Mucosa of rectum (tissue), 2 donors: ENCODE measurements at regions not wholly inside any gene's neighbourhood (a gene's known extent, or its start where the extent isn't known, plus 50 kb on each side); places are given as distances from the start of the nearest gene placed in this dataset.
"Not testable (repeated sequence)": the region's sequence is repeated elsewhere in the genome, so short reads cannot be mapped to it uniquely, and the experiment has no call there.

Experiments used
- H3K27ac ChIP-seq, 2 donors: one replicate each; pipeline ENCODE4 v1.7.0; 2013; ENCODE audit warnings: inconsistent platforms in 2 of 2, low read depth in 2 of 2, low read length in 2 of 2
- H3K27me3 ChIP-seq, 2 donors: one replicate each; pipeline ENCODE4 v1.7.0; 2013; ENCODE audit warnings: low read length in 2 of 2; ENCODE audit not compliant: control insufficient read depth in 2 of 2, insufficient read depth in 2 of 2
- H3K36me3 ChIP-seq, 2 donors: one replicate each; pipeline ENCODE4 v1.7.0; 2013; ENCODE audit warnings: low read length in 2 of 2; ENCODE audit not compliant: control insufficient read depth in 2 of 2, insufficient read depth in 2 of 2
- H3K4me1 ChIP-seq, 2 donors: one replicate each; pipeline ENCODE4 v1.7.0; 2013; ENCODE audit warnings: low read length in 2 of 2, mild to moderate bottlenecking in 1 of 2; ENCODE audit not compliant: control insufficient read depth in 2 of 2, insufficient read depth in 2 of 2
- H3K4me3 ChIP-seq, 2 donors: one replicate each; pipeline ENCODE4 v1.7.0; 2013; ENCODE audit warnings: low read length in 2 of 2
- H3K9ac ChIP-seq, 2 donors: one replicate each; pipeline ENCODE4 v1.7.0; 2013; ENCODE audit warnings: low read length in 2 of 2, low read depth in 1 of 2, mild to moderate bottlenecking in 1 of 2
- H3K9me3 ChIP-seq, 2 donors: one replicate each; pipeline ENCODE4 v1.7.0; 2013; ENCODE audit warnings: low read length in 2 of 2; ENCODE audit not compliant: control insufficient read depth in 2 of 2
- donor health status: healthy.
- donor health status: Normal muscosa, but diverticular disease.

DNA sequence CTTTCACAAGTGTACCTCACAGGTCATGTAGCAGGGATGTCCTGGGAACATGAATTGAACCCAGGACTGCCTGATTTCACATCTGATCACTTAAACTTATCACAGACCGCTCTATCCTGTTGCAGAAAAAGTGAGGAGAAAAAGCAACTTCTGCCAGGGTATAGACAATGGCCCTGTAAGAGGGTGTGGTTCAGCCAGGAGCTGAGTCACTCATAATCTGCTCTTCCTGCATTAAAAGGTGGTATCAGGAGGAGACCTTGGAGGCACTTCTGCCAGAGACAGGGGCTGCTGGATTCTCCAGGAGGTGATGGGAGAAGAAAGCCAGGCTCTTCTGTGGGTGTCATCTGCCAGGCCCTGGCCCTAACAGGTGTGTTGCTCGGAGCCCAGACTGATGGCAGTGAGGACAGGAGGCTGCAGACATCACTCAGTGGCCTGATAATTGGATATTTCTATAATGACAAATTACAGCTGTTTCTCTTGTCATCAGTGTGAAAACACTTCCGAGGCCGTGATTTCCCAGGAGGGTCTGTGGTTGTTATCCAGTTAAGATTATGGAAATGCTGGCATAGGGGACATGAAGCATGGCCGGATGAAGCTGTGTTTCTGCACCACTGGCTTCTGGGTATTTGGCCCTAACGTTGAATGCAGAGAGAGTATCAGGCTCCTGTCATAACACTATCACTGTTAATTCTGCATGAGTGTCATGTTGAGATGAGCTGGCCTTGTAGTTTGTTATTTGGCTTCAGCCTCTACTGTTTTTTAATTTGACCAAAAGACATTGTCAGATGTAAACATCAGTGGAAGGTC, 125.1 kb upstream of the ZBED5 start:
- Histone ChIP-seq H3K27ac (no peak overlapping the region), H3K4me3 (no peak overlapping the region), H3K4me1 (peaks cover 0 to 3% of the 10 kb centered on the region in 2 donors), H3K27me3 (no peaks in the 10 kb centered on the region), H3K36me3 (no peaks in the 10 kb centered on the region), H3K9me3 (no peaks in the 10 kb centered on the region), H3K9ac (no peak overlapping the region)

GRCh38 chr11:10979529-10979928, 121.7 kb upstream of the ZBED5 start:
- no peaks in the 10 kb centered on the region for H3K36me3 ChIP-seq
- H3K9me3 ChIP-seq, result no peaks in the 10 kb centered on the region
- no peaks in the 10 kb centered on the region for H3K27me3 ChIP-seq
- H3K4me1 ChIP-seq, result peaks cover 0 to 3% of the 10 kb centered on the region in 2 donors
- no peak overlapping the region for H3K27ac ChIP-seq
- no peak overlapping the region for H3K9ac ChIP-seq
- H3K4me3 ChIP-seq, result no peak overlapping the region

DNA sequence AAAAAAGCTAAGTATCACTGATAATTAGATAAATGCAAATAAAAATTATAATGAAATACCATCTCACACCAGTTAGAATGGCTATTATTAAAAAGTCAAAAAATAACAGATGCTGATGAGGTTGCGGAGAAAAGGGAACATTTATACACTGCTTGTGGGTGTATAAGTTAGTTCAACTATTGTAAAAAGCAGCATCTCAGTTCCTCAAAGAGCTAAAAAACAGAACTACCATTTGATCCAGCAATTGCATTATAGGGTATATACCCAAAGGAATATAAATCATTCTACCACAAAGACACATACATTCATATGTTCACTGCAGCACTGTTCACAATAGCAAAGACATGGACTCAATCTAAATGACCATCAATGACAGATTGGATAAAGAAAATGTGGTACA, 120.3 kb upstream of the ZBED5 start:
- no peak overlapping the region for H3K4me3 ChIP-seq
- H3K4me1 ChIP-seq, result peaks cover 0 to 3% of the 10 kb centered on the region in 2 donors
- H3K36me3 ChIP-seq, result no peaks in the 10 kb centered on the region
- no peak overlapping the region for H3K9ac ChIP-seq
- H3K27ac ChIP-seq, result no peak overlapping the region
- no peaks in the 10 kb centered on the region for H3K9me3 ChIP-seq
- no peaks in the 10 kb centered on the region for H3K27me3 ChIP-seq

DNA sequence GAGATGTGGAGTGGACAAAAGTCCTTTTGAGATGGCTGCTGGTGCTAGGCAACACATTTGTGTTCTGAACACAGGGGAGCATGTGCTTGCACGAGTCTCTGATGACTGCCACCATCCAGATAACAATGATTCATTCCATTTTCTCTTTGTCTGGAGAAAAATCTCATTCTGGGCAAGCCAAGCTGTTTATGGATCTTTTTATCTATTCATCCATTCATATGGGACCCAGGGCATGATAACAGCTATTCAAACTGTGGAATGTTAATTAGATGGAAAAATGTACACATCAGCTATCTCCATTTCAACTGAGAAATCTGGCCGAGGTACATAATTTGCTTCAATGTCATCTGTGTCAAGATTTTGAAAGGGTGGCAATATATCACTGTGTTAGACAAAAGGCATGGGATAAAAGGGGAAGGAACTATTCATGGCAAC, 117.5 kb upstream of the ZBED5 start:
- Histone ChIP-seq H3K9me3 (no peaks in the 10 kb centered on the region), H3K36me3 (no peaks in the 10 kb centered on the region), H3K4me3 (no peak overlapping the region), H3K4me1 (no peaks in the 10 kb centered on the region), H3K27me3 (peaks cover 0 to 2% of the 10 kb centered on the region in 2 donors), H3K9ac (no peak overlapping the region), H3K27ac (no peak overlapping the region)

- Histone ChIP-seq H3K27me3 (peaks cover 0 to 2% of the 10 kb centered on the region in 2 donors), H3K27ac (no peak overlapping the region), H3K36me3 (no peaks in the 10 kb centered on the region), H3K9me3 (no peaks in the 10 kb centered on the region), H3K4me3 (no peak overlapping the region), H3K4me1 (no peaks in the 10 kb centered on the region), H3K9ac (no peak overlapping the region)
Observed at GRCh38 chr11:10973416-10973815, 115.6 kb upstream of the ZBED5 start.

DNA sequence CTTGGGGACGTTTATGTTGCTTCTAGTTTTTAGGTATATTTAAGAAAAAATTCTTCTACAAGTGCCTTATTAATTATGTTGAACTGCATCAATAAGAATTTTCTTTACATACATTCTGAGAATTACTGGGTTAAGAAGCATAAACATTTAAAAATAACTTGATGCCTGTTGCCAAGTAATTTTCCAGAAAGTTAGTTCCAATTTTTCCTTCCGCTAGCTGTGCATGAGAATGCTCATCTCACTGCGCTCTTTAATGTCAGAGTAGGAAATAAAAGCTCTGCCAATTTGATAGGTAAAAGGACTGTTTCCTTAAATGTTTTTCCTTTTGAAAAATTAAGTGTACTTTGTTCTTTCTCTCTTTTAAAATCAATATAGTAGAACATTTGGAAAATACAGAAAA, 113.1 kb upstream of the ZBED5 start:
- H3K27ac ChIP-seq, result no peak overlapping the region

GRCh38 chr11:10969387-10969786, 111.5 kb upstream of the ZBED5 start:
- H3K9ac ChIP-seq, result no peak overlapping the region
- H3K4me1 ChIP-seq, result no peaks in the 10 kb centered on the region
- H3K9me3 ChIP-seq, result no peaks in the 10 kb centered on the region
- H3K36me3 ChIP-seq, result no peaks in the 10 kb centered on the region
- peaks cover 0 to 2% of the 10 kb centered on the region in 2 donors for H3K27me3 ChIP-seq
- no peak overlapping the region for H3K27ac ChIP-seq
- no peak overlapping the region for H3K4me3 ChIP-seq

More for the DNA sequence above, 113.1 kb upstream of the ZBED5 start:
- Histone ChIP-seq H3K27me3 (peaks cover 0 to 2% of the 10 kb centered on the region in 2 donors), H3K4me3 (no peak overlapping the region), H3K9me3 (no peaks in the 10 kb centered on the region), H3K4me1 (no peaks in the 10 kb centered on the region), H3K9ac (no peak overlapping the region), H3K36me3 (no peaks in the 10 kb centered on the region)

GRCh38 chr11:10956884-10957283, 99.0 kb upstream of the ZBED5 start:
- H3K9ac ChIP-seq, H3K4me3 ChIP-seq, H3K36me3 ChIP-seq, H3K27ac ChIP-seq, H3K27me3 ChIP-seq, H3K4me1 ChIP-seq, H3K9me3 ChIP-seq: not testable (repeated sequence)

DNA sequence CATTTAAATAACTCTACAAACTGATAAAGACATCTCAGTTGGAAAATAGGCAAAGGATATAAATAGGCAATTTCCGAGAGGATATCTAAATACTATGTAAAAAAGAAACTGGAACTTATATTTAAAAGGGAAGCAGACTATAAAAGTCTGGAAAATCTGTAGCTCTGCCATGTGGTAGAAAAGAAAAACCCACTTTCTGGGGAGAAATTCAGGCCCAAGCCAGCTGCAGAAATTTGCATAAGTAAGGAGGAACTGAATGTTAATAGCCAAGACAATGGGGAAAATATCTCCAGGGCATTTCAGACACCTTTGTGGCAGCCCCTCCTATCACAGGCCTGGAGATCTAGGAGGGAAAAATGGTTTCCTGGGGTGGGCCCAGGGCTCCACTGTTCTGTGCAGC, 97.8 kb upstream of the ZBED5 start:
- Histone ChIP-seq H3K27me3 (no peaks in the 10 kb centered on the region), H3K4me1 (no peaks in the 10 kb centered on the region), H3K36me3 (no peaks in the 10 kb centered on the region), H3K9ac (no peak overlapping the region), H3K4me3 (no peak overlapping the region), H3K27ac (no peak overlapping the region), H3K9me3 (no peaks in the 10 kb centered on the region)

DNA sequence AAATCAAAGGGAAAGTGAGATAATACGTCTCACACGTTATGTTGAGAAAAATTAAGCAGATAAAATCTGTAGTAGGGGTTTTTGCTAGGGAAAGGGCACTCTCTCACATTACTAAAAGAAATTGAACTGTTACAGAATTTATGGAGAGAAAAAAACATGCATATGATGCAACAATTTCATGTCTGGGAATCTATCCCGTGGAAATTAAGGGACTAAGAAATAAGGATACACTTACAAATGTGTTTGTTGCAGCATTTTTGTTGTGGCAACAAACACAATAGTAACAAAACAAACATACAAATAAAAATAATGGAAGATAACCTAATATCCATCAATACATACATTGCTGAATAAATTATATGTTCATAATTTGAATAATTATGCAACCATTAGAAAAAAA, 96.3 kb upstream of the ZBED5 start:
- H3K27me3 ChIP-seq, result no peaks in the 10 kb centered on the region
- no peak overlapping the region for H3K4me3 ChIP-seq
- H3K4me1 ChIP-seq, result no peaks in the 10 kb centered on the region
- H3K9ac ChIP-seq, result no peak overlapping the region
- no peaks in the 10 kb centered on the region for H3K9me3 ChIP-seq
- H3K36me3 ChIP-seq, result no peaks in the 10 kb centered on the region
- H3K27ac ChIP-seq, result no peak overlapping the region
